SJCRH30 (cell line): ENCODE measurements at regions not wholly inside any gene's neighbourhood (a gene's known extent, or its start where the extent isn't known, plus 50 kb on each side); places are given as distances from the start of the nearest gene placed in this dataset.

Experiments used
- DNase-seq, 2 experiments: peaks; one replicate each; pipeline ENCODE4 v3.0.0-alpha.2; 2015 to 2020
- H3K27ac ChIP-seq: fragments of 250-450 bp; sonication (Bioruptor Pico); 2 replicates; pipeline ENCODE4 v1.5.1; 2020; ENCODE audit warnings: mild to moderate bottlenecking, moderate library complexity
- H3K27me3 ChIP-seq: fragments of 250-450 bp; sonication (Bioruptor Pico); 2 replicates; pipeline ENCODE4 v1.5.1; 2020; ENCODE audit warnings: mild to moderate bottlenecking, moderate library complexity
- H3K36me3 ChIP-seq: fragments of 250-450 bp; sonication (Bioruptor Pico); 2 replicates; pipeline ENCODE4 v1.5.1; 2020; ENCODE audit warnings: mild to moderate bottlenecking, moderate library complexity
- H3K4me1 ChIP-seq: fragments of 250-450 bp; sonication (Bioruptor Pico); 2 replicates; pipeline ENCODE4 v1.5.1; 2020; ENCODE audit warnings: mild to moderate bottlenecking, moderate library complexity
- H3K4me3 ChIP-seq: fragments of 250-450 bp; sonication (Bioruptor Pico); 2 replicates; pipeline ENCODE4 v1.5.1; 2020; ENCODE audit warnings: mild to moderate bottlenecking, moderate library complexity
- H3K9me3 ChIP-seq: fragments of 250-450 bp; sonication (Bioruptor Pico); replicated peaks from 2 replicates; pipeline ENCODE4 v1.5.1; 2020; ENCODE audit warnings: mild to moderate bottlenecking, moderate library complexity

GRCh38 chr4:151940926-151941617 lies 180.3 kb upstream of the GATB start:
- H3K27ac ChIP-seq, result no peak overlapping the region
- no peak for DNase-seq
- H3K4me3 ChIP-seq, result no peak overlapping the region

GRCh38 chr4:151940291-151940690 lies 179.5 kb upstream of the GATB start:
- no peak for DNase-seq
- no peak overlapping the region for H3K4me3 ChIP-seq
- H3K27me3 ChIP-seq, result no peaks in the 10 kb centered on the region
- no peaks in the 10 kb centered on the region for H3K9me3 ChIP-seq
- no peak overlapping the region for H3K27ac ChIP-seq
- H3K36me3 ChIP-seq, result no peaks in the 10 kb centered on the region
- H3K4me1 ChIP-seq, result no peaks in the 10 kb centered on the region

More at GRCh38 chr4:151940926-151941617, 180.3 kb upstream of the GATB start:
- no peaks in the 10 kb centered on the region for H3K9me3 ChIP-seq
- H3K4me1 ChIP-seq, result no peaks in the 10 kb centered on the region
- no peaks in the 10 kb centered on the region for H3K27me3 ChIP-seq
- no peaks in the 10 kb centered on the region for H3K36me3 ChIP-seq

- no peaks in the 10 kb centered on the region for H3K9me3 ChIP-seq
- no peaks in the 10 kb centered on the region for H3K4me1 ChIP-seq
- no peak overlapping the region for H3K4me3 ChIP-seq
- no peaks in the 10 kb centered on the region for H3K36me3 ChIP-seq
- no peak for DNase-seq
- H3K27me3 ChIP-seq, result no peaks in the 10 kb centered on the region
- no peak overlapping the region for H3K27ac ChIP-seq
Measured at GRCh38 chr4:151939670-151940069, 178.9 kb upstream of the GATB start.

- H3K36me3 ChIP-seq, result no peaks in the 10 kb centered on the region
- no peak overlapping the region for H3K27ac ChIP-seq
- DNase-seq, result no peak
- H3K4me3 ChIP-seq, result no peak overlapping the region
- H3K4me1 ChIP-seq, result no peaks in the 10 kb centered on the region
- no peaks in the 10 kb centered on the region for H3K27me3 ChIP-seq
- H3K9me3 ChIP-seq, result no peaks in the 10 kb centered on the region
Measured at GRCh38 chr4:151935411-151935810, 174.6 kb upstream of the GATB start.

GRCh38 chr4:151934766-151935165 lies 174.0 kb upstream of the GATB start:
- Histone ChIP-seq H3K9me3 (no peaks in the 10 kb centered on the region), H3K36me3 (no peaks in the 10 kb centered on the region), H3K4me1 (no peaks in the 10 kb centered on the region), H3K27me3 (no peaks in the 10 kb centered on the region), H3K4me3 (no peak overlapping the region), H3K27ac (no peak overlapping the region)
- DNase-seq, result no peak

- no peaks in the 10 kb centered on the region for H3K4me1 ChIP-seq
- H3K36me3 ChIP-seq, result no peaks in the 10 kb centered on the region
- H3K27me3 ChIP-seq, result no peaks in the 10 kb centered on the region
- no peak for DNase-seq
- no peaks in the 10 kb centered on the region for H3K9me3 ChIP-seq
- no peak overlapping the region for H3K4me3 ChIP-seq
- H3K27ac ChIP-seq, result no peak overlapping the region
Measured at GRCh38 chr4:151933122-151933827, 172.5 kb upstream of the GATB start.

GRCh38 chr4:151931563-151931962 lies 170.8 kb upstream of the GATB start:
- Histone ChIP-seq H3K27ac (no peak overlapping the region), H3K4me3 (no peak overlapping the region), H3K9me3 (no peaks in the 10 kb centered on the region), H3K36me3 (no peaks in the 10 kb centered on the region), H3K27me3 (no peaks in the 10 kb centered on the region), H3K4me1 (no peaks in the 10 kb centered on the region)
- no peak for DNase-seq

GRCh38 chr4:151930372-151930771 lies 169.6 kb upstream of the GATB start:
- no peak overlapping the region for H3K4me3 ChIP-seq
- no peaks in the 10 kb centered on the region for H3K4me1 ChIP-seq
- H3K27me3 ChIP-seq, result no peaks in the 10 kb centered on the region
- H3K9me3 ChIP-seq, result no peaks in the 10 kb centered on the region
- no peak overlapping the region for H3K27ac ChIP-seq
- H3K36me3 ChIP-seq, result no peaks in the 10 kb centered on the region
- no peak for DNase-seq

- no peaks in the 10 kb centered on the region for H3K27me3 ChIP-seq
- no peaks in the 10 kb centered on the region for H3K4me1 ChIP-seq
- no peak for DNase-seq
- no peak overlapping the region for H3K27ac ChIP-seq
- H3K36me3 ChIP-seq, result no peaks in the 10 kb centered on the region
- no peak overlapping the region for H3K4me3 ChIP-seq
- H3K9me3 ChIP-seq, result no peaks in the 10 kb centered on the region
Measured at GRCh38 chr4:151928112-151928511, 167.3 kb upstream of the GATB start.

- no peaks in the 10 kb centered on the region for H3K27me3 ChIP-seq
- H3K27ac ChIP-seq, result no peak overlapping the region
- DNase-seq, result no peak
Measured at GRCh38 chr4:151922811-151923210, 162.0 kb upstream of the GATB start.

GRCh38 chr4:151922306-151922705 lies 161.5 kb upstream of the GATB start:
- no peaks in the 10 kb centered on the region for H3K9me3 ChIP-seq
- no peak for DNase-seq
- no peak overlapping the region for H3K27ac ChIP-seq
- no peaks in the 10 kb centered on the region for H3K4me1 ChIP-seq
- no peaks in the 10 kb centered on the region for H3K36me3 ChIP-seq
- no peaks in the 10 kb centered on the region for H3K27me3 ChIP-seq
- no peak overlapping the region for H3K4me3 ChIP-seq

More at GRCh38 chr4:151922811-151923210, 162.0 kb upstream of the GATB start:
- H3K36me3 ChIP-seq, result no peaks in the 10 kb centered on the region
- H3K4me1 ChIP-seq, result no peaks in the 10 kb centered on the region
- no peak overlapping the region for H3K4me3 ChIP-seq
- H3K9me3 ChIP-seq, result no peaks in the 10 kb centered on the region

- Histone ChIP-seq H3K27me3 (no peaks in the 10 kb centered on the region), H3K36me3 (no peaks in the 10 kb centered on the region), H3K4me1 (no peaks in the 10 kb centered on the region), H3K4me3 (no peak overlapping the region), H3K9me3 (no peaks in the 10 kb centered on the region), H3K27ac (no peak overlapping the region)
- DNase-seq, result no peak
Measured at GRCh38 chr4:151921811-151922210, 161.0 kb upstream of the GATB start.

- H3K4me1 ChIP-seq, result no peaks in the 10 kb centered on the region
- H3K27ac ChIP-seq, result no peak overlapping the region
- H3K4me3 ChIP-seq, result no peak overlapping the region
- no peak for DNase-seq
- no peaks in the 10 kb centered on the region for H3K27me3 ChIP-seq
- H3K9me3 ChIP-seq, result no peaks in the 10 kb centered on the region
- no peaks in the 10 kb centered on the region for H3K36me3 ChIP-seq
Measured at GRCh38 chr4:151921386-151921785, 160.6 kb upstream of the GATB start.

GRCh38 chr4:151917145-151917734 lies 156.4 kb upstream of the GATB start:
- H3K27ac ChIP-seq, result no peak overlapping the region
- no peak for DNase-seq
- no peaks in the 10 kb centered on the region for H3K4me1 ChIP-seq
- H3K9me3 ChIP-seq, result no peaks in the 10 kb centered on the region
- H3K36me3 ChIP-seq, result no peaks in the 10 kb centered on the region
- H3K4me3 ChIP-seq, result no peak overlapping the region
- no peaks in the 10 kb centered on the region for H3K27me3 ChIP-seq

- DNase-seq, result no peak
Measured at GRCh38 chr4:151912632-151913031, 151.8 kb upstream of the GATB start.

More at GRCh38 chr4:151912632-151913031, 151.8 kb upstream of the GATB start:
- Histone ChIP-seq H3K27ac (no peak overlapping the region), H3K4me3 (no peak overlapping the region), H3K9me3 (no peaks in the 10 kb centered on the region), H3K4me1 (no peaks in the 10 kb centered on the region), H3K36me3 (no peaks in the 10 kb centered on the region), H3K27me3 (no peaks in the 10 kb centered on the region)
